ENCODE measurements at regions not wholly inside any gene's neighbourhood (a gene's known extent, or its start where the extent isn't known, plus 50 kb on each side); places are given as distances from the start of the nearest gene placed in this dataset.

GRCh38 chr17:71098071-71098470 is 928.7 kb downstream of the KCNJ2 start:
- no peak for TF ChIP-seq POLR2A (IDR thresholded peaks at IDR 0.05; ENCODE audit: low read depth, low read length)
- no peak for TF ChIP-seq TAF1 (IDR thresholded peaks at IDR 0.05; ENCODE audit: borderline replicate concordance, low read depth, low read length)
